ENCODE measurements at regions not wholly inside any gene's neighbourhood (a gene's known extent, or its start where the extent isn't known, plus 50 kb on each side); places are given as distances from the start of the nearest gene placed in this dataset.

- TF ChIP-seq CTCF (tag by site-specific recombination; IDR thresholded peaks at IDR 0.05) (no peak), ZNF792 (tag by site-specific recombination; IDR thresholded peaks at IDR 0.05) (no peak), ZNF394 (tag by site-specific recombination; IDR thresholded peaks at IDR 0.05; ENCODE audit: borderline replicate concordance) (no peak), ZNF785 (tag by site-specific recombination; IDR thresholded peaks at IDR 0.05) (no peak), ZNF175 (tag by site-specific recombination; IDR thresholded peaks at IDR 0.05) (no peak), PRDM1 (tag by site-specific recombination; IDR thresholded peaks at IDR 0.05) (no peak), GLIS1 (tag by site-specific recombination; IDR thresholded peaks at IDR 0.05) (no peak), GLI2 (tag by site-specific recombination; IDR thresholded peaks at IDR 0.05; ENCODE audit: borderline replicate concordance, low read depth) (no peak), ZFP3 (tag by site-specific recombination; IDR thresholded peaks at IDR 0.05; ENCODE audit: low read depth) (no peak), ZNF548 (tag by site-specific recombination; IDR thresholded peaks at IDR 0.05) (no peak)
- TF ChIP-seq, protein P1, sequence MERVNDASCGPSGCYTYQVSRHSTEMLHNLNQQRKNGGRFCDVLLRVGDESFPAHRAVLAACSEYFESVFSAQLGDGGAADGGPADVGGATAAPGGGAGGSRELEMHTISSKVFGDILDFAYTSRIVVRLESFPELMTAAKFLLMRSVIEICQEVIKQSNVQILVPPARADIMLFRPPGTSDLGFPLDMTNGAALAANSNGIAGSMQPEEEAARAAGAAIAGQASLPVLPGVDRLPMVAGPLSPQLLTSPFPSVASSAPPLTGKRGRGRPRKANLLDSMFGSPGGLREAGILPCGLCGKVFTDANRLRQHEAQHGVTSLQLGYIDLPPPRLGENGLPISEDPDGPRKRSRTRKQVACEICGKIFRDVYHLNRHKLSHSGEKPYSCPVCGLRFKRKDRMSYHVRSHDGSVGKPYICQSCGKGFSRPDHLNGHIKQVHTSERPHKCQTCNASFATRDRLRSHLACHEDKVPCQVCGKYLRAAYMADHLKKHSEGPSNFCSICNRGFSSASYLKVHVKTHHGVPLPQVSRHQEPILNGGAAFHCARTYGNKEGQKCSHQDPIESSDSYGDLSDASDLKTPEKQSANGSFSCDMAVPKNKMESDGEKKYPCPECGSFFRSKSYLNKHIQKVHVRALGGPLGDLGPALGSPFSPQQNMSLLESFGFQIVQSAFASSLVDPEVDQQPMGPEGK (tag by site-specific recombination; IDR thresholded peaks at IDR 0.05) = no peak
These were observed 79.9 kb upstream of the FOXI2 start for GRCh38 chr10:127657056-127657455.

All from HEK293 (cell line).